GM21423 (cell line): ENCODE measurements at regions not wholly inside any gene's neighbourhood (a gene's known extent, or its start where the extent isn't known, plus 50 kb on each side); places are given as distances from the start of the nearest gene placed in this dataset.

Source experiments
- ATAC-seq: cut with Tn5 transposase; IDR thresholded peaks from one replicate; pipeline ENCODE4 v1.9.1; 2021; ENCODE audit warnings: mild to moderate bottlenecking, moderate library complexity; ENCODE audit not compliant: unreplicated experiment

GRCh38 chr13:50513300-50513877, 330.1 kb downstream of the DLEU7 start:
- no peak for ATAC-seq

GRCh38 chr13:50514249-50514648, 329.2 kb downstream of the DLEU7 start:
- no peak for ATAC-seq

- ATAC-seq = no peak
Measured at GRCh38 chr13:50518131-50518530, 325.4 kb downstream of the DLEU7 start.

- no peak for ATAC-seq
Measured at GRCh38 chr13:50518781-50519201, 324.7 kb downstream of the DLEU7 start.

GRCh38 chr13:50519866-50520265, 323.6 kb downstream of the DLEU7 start:
- ATAC-seq = no peak

- ATAC-seq = no peak
Measured at GRCh38 chr13:50521006-50521830, 322.3 kb downstream of the DLEU7 start.

DNA sequence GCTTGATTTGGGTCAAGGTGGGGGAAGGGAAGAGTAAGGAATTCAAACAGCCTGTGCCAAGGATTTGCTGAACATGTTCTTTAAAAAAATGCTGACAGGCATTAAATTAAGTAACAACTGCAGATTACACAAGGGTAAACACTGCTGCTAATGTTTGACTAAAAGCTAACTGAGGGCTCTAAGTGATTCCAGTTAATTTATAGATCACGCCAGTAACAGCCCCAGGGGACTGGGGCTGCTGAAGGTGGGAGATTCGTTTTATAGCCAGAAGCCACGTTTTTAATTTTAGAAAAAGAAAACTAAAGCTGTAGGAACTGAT, 321.7 kb downstream of the DLEU7 start:
- no peak for ATAC-seq

DNA sequence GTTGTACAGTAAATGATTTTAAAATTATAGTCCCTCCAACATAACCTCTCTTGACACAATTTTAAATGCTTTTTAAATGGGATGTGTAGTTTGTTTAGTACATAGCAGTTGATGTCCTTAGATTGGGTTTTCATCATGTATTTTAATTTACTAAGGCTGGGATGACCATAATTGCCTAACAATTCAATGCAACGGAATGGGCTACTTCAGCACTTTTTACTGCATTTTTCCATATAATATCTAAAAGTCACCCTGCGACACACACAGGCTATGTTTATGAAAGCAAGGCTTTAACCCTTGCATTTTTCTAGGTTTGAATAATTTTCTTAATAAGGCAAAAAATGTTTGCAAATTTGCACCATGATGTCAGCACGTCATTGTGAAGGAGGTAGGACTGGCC, 321.0 kb downstream of the DLEU7 start:
- no peak for ATAC-seq

DNA sequence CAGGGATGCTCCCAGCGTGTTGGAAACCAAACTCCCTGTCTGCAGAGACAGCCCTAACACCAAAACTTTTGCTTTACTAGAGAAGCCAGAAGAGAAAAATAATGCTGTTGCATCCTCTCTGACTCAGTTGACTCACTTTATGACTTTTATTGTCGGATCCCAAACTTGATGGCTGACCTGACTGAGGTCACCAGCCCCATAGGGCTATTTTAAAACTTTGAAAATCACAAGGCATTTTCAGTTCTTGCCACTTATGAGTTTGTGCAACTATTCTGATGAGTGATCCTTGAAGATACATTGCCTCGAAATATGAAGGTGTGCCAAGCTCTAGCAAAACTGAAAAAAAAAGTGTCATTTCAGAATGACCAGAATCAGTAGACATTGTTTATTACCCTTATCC, 320.2 kb downstream of the DLEU7 start:
- no peak for ATAC-seq

DNA sequence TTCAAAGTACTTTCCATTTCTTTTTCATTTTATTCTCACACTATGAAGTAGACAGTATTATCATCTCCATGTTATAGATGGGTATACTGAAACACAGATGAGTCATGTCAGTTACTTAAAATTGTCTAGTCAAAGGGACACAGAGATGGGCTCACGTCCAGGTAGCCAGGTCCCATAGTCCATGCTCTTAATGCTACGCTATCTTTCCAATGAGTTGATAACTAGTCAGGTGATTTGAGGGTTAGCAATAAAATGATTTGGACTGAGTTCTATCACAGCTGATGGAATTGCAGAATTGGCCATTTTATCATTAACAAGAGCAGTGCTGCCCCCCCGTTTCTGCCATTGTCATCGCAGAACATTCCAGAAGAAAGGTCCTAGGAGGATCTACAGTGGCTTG, 318.9 kb downstream of the DLEU7 start:
- ATAC-seq = no peak

DNA sequence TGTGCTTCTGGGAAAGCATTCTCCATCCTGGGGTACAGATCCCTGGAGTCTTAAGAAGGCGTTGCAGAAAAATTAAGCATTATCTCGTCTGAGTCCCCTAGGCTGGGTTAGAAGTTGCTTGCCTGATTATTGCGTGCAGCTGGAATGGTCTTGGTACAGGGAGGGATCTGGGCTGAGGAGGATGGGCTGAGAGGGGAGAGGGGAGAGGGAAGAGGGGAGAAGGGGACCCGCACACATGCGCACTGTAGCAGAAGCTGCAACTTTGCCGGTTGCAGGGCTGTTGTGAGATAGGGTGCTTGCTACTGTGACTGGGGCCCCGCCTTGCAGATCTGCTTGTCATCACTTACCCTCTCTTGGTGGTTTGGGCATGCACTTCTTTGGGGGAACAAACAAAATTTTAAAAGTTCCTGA, 316.8 kb downstream of the DLEU7 start:
- no peak for ATAC-seq

GRCh38 chr13:50527188-50527587, 316.3 kb downstream of the DLEU7 start:
- ATAC-seq = no peak

- no peak for ATAC-seq
Measured at GRCh38 chr13:50527612-50528509, 315.6 kb downstream of the DLEU7 start.

DNA sequence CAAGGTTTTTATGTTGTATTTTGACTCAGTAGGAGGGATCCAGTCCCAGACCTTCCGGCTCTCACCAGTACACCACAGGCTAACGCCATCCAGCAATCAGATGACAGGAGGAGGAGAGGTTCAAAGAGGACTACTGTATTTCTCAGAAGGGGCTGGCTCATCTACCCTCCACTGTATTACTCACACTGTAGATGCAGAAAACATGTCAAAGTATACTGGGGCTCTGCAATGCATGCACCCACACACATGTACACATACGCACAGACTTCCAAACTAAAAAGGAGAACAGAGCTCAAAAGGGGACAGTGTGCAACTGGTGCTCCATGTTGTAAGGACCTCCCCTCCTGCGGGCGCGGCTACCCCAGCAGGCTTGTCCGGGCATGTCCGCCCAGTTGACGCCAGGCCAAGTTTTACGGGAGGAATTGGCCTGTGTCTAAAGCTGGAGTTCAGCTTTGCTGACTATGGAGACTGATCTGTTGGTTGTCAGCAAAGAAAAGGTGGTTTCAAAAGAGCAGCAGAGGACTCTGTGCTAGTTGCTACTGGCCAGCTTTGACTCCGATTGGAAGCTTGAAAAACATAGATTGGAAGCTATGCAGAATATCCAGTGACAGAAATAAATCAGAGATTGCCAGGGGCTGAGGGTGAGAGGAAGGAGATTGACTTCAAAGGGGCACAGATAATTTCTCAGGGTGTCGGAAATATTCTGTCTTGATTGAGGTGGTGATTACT, 314.2 kb downstream of the DLEU7 start:
- ATAC-seq = no peak

DNA sequence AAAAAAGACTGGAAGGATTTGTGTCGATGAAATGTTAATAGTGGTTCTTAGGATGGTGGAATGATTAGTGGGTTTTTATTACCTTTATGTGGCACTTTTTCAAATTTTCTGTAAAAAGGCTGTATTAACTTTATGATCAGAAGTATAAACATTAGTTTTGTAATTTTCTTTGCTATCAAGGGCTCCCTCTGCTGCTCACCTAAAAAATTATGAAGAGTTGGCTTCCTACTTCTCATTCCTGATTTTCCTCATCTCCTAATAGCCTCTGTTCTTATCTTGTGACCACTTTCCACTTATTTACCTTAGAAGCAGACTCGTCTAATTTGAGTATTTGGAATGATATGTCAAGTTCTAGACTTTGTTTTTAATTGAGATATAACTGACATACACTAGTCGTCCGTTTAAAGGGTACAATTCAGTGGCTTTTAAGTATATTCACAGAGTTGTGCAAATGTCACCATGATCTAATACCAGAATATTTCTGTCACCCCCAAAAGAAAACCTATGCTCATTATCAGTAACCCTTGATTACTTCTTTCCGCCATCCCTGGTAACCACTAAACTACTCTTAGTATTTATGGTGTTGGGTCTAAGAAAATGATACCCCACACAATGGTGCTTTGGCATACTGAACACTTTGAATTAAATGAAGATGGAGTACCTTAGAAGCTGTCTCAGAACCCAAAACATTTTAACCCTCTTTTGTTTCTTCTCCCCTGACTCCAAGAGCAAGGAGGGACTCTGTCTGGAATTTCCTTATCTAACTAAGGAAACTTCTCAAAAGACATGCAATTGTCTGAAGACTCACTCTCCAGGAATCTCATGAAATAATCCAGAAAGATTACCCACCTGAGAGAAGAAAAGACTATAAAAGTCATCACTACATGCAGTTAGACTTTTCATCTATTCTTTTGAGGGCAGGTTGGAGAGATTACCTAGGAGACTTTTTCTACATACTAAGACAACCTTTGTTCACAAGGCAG, 311.3 kb downstream of the DLEU7 start:
- no peak for ATAC-seq

DNA sequence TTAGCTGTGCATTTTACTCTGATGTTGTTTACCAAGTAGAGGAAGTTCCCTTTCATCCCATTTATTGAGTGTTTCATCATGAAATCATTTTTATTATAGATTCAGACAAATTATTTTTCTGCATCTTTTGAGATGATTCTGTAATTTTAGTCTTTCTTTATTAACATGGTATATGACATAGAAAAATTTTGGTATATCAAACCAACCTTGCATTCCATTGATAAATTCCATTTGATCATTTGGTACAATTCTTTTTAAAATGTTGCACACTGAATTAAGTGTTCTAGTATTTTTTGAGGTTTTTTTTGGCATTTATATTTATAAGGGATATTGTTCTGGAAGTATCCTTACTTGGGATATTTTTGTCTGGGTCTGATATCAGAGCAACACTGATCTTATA, 308.4 kb downstream of the DLEU7 start:
- no peak for ATAC-seq

GRCh38 chr13:50537029-50537428, 306.5 kb downstream of the DLEU7 start:
- ATAC-seq = no peak

- no peak for ATAC-seq
Measured at GRCh38 chr13:50539791-50540530, 303.5 kb downstream of the DLEU7 start.

DNA sequence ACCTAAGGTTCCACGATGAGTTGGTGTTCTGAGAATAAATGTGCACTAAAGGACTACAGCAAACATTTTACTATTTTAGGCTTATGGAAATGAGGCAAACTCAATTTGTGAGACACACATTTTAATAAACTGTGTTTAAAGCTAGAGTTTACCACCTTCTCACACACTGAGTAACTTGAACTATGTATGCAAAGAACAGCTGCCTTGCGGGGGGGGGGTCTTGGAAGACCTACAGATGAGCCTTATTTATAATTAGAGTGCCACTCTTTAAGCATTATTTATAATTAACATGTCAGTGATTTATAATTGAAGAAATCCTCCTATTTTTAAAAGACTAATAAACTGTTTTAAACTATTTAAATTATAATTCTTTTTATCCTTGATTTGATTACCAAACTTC, 300.4 kb downstream of the DLEU7 start:
- ATAC-seq = no peak
